HEK293T (cell line): ENCODE measurements at regions not wholly inside any gene's neighbourhood (a gene's known extent, or its start where the extent isn't known, plus 50 kb on each side); places are given as distances from the start of the nearest gene placed in this dataset.

Source experiments
- BHLHE40 ChIP-seq: fragments of 450-650 bp; IDR thresholded peaks from 2 replicates; pipeline ENCODE4 v1.6.1; 2016; ENCODE audit warnings: mild to moderate bottlenecking, moderate library complexity, borderline replicate concordance
- CTBP1 ChIP-seq: fragments of 450-650 bp; IDR thresholded peaks from 2 replicates; pipeline ENCODE4 v1.6.1; 2016; ENCODE audit warnings: borderline replicate concordance
- ELF4 ChIP-seq: fragments of 450-650 bp; IDR thresholded peaks from 2 replicates; pipeline ENCODE4 v1.6.1; 2017; ENCODE audit warnings: antibody characterized with exemption
- FOXA1 ChIP-seq: fragments of 450-650 bp; IDR thresholded peaks from 2 replicates; pipeline ENCODE4 v1.6.1; 2016; ENCODE audit warnings: mild to moderate bottlenecking
- FOXM1 ChIP-seq: fragments of 450-650 bp; IDR thresholded peaks from 2 replicates; pipeline ENCODE4 v1.6.1; 2017; ENCODE audit warnings: mild to moderate bottlenecking, borderline replicate concordance
- L3MBTL2 ChIP-seq: fragments of 450-650 bp; conservative IDR thresholded peaks from 2 replicates; pipeline ENCODE4 v1.6.1; 2016; ENCODE audit warnings: mild to moderate bottlenecking
- LEF1 ChIP-seq: fragments of 450-650 bp; IDR thresholded peaks from 2 replicates; pipeline ENCODE4 v1.6.1; 2017; ENCODE audit warnings: mild to moderate bottlenecking, borderline replicate concordance
- PKNOX1 ChIP-seq: fragments of 450-650 bp; IDR thresholded peaks from 2 replicates; pipeline ENCODE4 v1.6.1; 2016
- SP1 ChIP-seq: fragments of 450-650 bp; IDR thresholded peaks from 2 replicates; pipeline ENCODE4 v1.6.1; 2017
- SUZ12 ChIP-seq: fragments of 450-650 bp; IDR thresholded peaks from 2 replicates; pipeline ENCODE4 v1.6.1; 2016; ENCODE audit warnings: mild to moderate bottlenecking

- TF ChIP-seq SP1: no peak
- TF ChIP-seq FOXM1: no peak
- no peak for TF ChIP-seq BHLHE40
- no peak for TF ChIP-seq L3MBTL2
- no peak for TF ChIP-seq SUZ12
- no peak for TF ChIP-seq ELF4
- no peak for TF ChIP-seq FOXA1
- no peak for TF ChIP-seq PKNOX1
- no peak for TF ChIP-seq CTBP1
- TF ChIP-seq LEF1: no peak
These were observed 58.5 kb downstream of the NPY1R start for GRCh38 chr4:163273922-163274321.
